NCI-H774 (cell line): ENCODE measurements at regions not wholly inside any gene's neighbourhood (a gene's known extent, or its start where the extent isn't known, plus 50 kb on each side); places are given as distances from the start of the nearest gene placed in this dataset.

Experiments used
- DNase-seq: peaks from one replicate; lab custom pipeline; 2025; lab: John Stamatoyannopoulos, UW

GRCh38 chr2:71839826-71840225 is 307.8 kb downstream of the CYP26B1 start:
- DNase-seq, result no peak

GRCh38 chr2:71834796-71835195 is 312.9 kb downstream of the CYP26B1 start:
- no peak for DNase-seq

- DNase-seq, result no peak
These were observed 313.7 kb downstream of the CYP26B1 start for GRCh38 chr2:71833855-71834560.

GRCh38 chr2:71833272-71833671 is 314.4 kb downstream of the CYP26B1 start:
- DNase-seq, result no peak

- no peak for DNase-seq
These were observed 314.8 kb downstream of the CYP26B1 start for GRCh38 chr2:71832844-71833243.

GRCh38 chr2:71832388-71832787 is 315.3 kb downstream of the CYP26B1 start:
- no peak for DNase-seq

- no peak for DNase-seq
These were observed 316.5 kb downstream of the CYP26B1 start for GRCh38 chr2:71831193-71831577.

GRCh38 chr2:71830497-71831192 is 317.0 kb downstream of the CYP26B1 start:
- DNase-seq, result no peak

- no peak for DNase-seq
These were observed 318.7 kb downstream of the CYP26B1 start for GRCh38 chr2:71829008-71829407.

GRCh38 chr2:71827973-71828372 is 319.7 kb downstream of the CYP26B1 start:
- DNase-seq, result no peak

GRCh38 chr2:71827524-71827901 is 320.1 kb downstream of the CYP26B1 start:
- no peak for DNase-seq

GRCh38 chr2:71826826-71827523 is 320.7 kb downstream of the CYP26B1 start:
- no peak for DNase-seq

- DNase-seq, result no peak
These were observed 321.4 kb downstream of the CYP26B1 start for GRCh38 chr2:71826299-71826698.

GRCh38 chr2:71824436-71824835 is 323.2 kb downstream of the CYP26B1 start:
- no peak for DNase-seq

- no peak for DNase-seq
These were observed 324.1 kb downstream of the CYP26B1 start for GRCh38 chr2:71823526-71823925.

- no peak for DNase-seq
These were observed 325.2 kb downstream of the CYP26B1 start for GRCh38 chr2:71822463-71822862.

- DNase-seq, result no peak
These were observed 325.8 kb downstream of the CYP26B1 start for GRCh38 chr2:71821856-71822255.

GRCh38 chr2:71816815-71817214 is 330.8 kb downstream of the CYP26B1 start:
- no peak for DNase-seq

GRCh38 chr2:71815701-71816474 is 331.8 kb downstream of the CYP26B1 start:
- DNase-seq, result no peak

- no peak for DNase-seq
These were observed 332.8 kb downstream of the CYP26B1 start for GRCh38 chr2:71814885-71815284.

GRCh38 chr2:71813807-71814470 is 333.7 kb downstream of the CYP26B1 start:
- DNase-seq, result no peak

- no peak for DNase-seq
These were observed 334.3 kb downstream of the CYP26B1 start for GRCh38 chr2:71813315-71813714.
